ENCODE measurements at regions not wholly inside any gene's neighbourhood (a gene's known extent, or its start where the extent isn't known, plus 50 kb on each side); places are given as distances from the start of the nearest gene placed in this dataset.

DNA sequence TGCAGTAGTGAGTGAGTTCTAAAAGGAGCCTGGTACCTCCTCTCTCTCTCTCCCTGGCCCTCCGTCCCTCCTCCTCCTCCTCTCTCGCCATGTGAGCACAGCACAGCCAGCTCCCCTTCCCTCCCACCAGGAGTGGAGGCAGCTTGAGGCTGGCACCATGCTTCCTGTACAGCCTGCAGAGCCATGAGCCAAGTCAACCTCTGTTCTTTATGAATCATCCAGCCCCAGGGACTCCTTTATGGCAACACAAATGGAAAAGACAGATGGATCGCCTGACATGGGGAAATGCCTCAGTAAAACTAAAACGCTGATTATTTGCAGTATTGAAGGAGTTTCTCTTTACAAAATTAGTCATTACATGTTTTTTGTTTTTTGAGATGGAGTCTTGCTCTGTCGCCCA lies 233.7 kb upstream of the ARID1B start:
- Histone ChIP-seq H3K27me3 (no peaks in the 10 kb centered on the region), H3K4me3 (no peak overlapping the region), H3K36me3 (no peaks in the 10 kb centered on the region), H3K4me1 (no peaks in the 10 kb centered on the region), H3K27ac (replicated peaks in 1 of 4) (no peak overlapping the region), H3K9me3 (no peaks in the 10 kb centered on the region)
- intact Hi-C loops (cut with DNase I), result no loop called here
- DNase-seq (ENCODE audit: extremely low spot score), result peak; percentile 70
- 96% methylated on average over 4 of the region's 5 CpGs for WGBS
- no peak for TF ChIP-seq POLR2AphosphoS5 (IDR thresholded peaks at IDR 0.05)
- no peak for TF ChIP-seq CTCF (IDR thresholded peaks at IDR 0.05)
- TF ChIP-seq EP300 (IDR thresholded peaks at IDR 0.05), result no peak
- TF ChIP-seq POLR2A (IDR thresholded peaks at IDR 0.05; ENCODE audit: low read depth), result no peak

DNA sequence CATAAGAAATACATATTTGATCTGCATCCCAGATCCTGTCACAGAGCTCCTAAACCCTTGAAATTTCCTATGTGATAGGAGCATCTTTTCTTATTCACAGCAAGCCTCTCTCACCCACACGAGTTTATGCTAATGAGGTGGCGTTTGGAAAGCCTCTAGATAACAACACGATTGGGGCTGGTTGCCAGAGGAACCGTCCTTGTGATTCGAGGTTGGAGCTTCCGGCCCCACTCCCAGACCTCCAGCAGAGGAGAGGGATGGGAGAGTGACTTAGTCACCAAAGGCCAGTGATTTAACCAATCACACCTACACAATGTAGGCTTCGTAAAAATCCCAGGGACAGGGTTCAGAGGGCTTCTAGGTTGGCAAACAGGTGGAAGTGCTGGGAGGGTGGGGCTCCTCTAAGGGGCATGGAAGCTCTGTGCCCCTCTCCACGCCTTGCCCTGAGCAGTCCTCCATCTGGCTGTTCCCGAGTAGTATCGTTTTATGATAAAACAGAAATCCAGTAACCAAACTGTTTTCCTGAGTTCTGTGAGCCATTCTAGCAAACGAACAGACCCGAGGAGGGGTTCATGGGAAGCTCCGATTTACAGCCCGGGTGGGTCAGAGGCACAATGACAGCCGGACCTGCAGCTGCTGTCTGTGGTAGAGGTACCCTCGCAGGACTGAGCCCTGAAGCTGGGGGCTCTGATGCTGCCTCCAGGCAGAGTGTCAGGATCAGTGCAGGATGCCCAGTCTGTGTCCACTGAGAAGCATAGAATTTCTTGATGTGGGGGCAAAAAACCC lies 238.1 kb upstream of the ARID1B start:
- intact Hi-C loops (cut with DNase I), result no loop called here
- no peaks in the 10 kb centered on the region for H3K36me3 ChIP-seq
- H3K4me1 ChIP-seq, result no peaks in the 10 kb centered on the region
- H3K27ac ChIP-seq (replicated peaks in 1 of 4), result no peak overlapping the region
- peak; percentile 90 for DNase-seq (ENCODE audit: extremely low spot score)
- H3K27me3 ChIP-seq, result no peaks in the 10 kb centered on the region
- TF ChIP-seq POLR2A (IDR thresholded peaks at IDR 0.05; ENCODE audit: low read depth) (no peak), CTCF (IDR thresholded peaks at IDR 0.05) (no peak), EP300 (IDR thresholded peaks at IDR 0.05) (no peak), POLR2AphosphoS5 (IDR thresholded peaks at IDR 0.05) (no peak)
- no peak overlapping the region for H3K4me3 ChIP-seq
- no peaks in the 10 kb centered on the region for H3K9me3 ChIP-seq
- 65% methylated on average over 16 of the region's 16 CpGs for WGBS

DNA sequence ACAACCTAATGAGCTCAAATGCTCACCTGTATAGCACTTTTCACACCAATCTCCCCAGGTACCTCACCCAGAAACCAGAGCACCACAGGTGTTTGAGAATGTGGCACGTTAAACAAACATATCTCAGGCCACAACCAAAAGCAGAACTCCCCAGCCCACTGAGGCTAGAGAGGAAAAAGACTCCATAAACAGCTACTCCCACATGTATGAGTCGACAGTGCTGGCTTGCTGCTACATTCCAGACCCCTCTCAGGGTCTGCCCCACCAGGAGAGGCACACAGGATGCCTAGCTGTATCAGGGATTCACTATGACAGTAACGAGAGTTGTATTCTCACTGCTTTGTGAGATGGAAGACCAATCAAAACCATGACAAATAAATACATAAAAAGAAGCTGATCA lies 242.6 kb upstream of the ARID1B start:
- no peak overlapping the region for H3K4me3 ChIP-seq
- no peaks in the 10 kb centered on the region for H3K27me3 ChIP-seq
- TF ChIP-seq EP300 (IDR thresholded peaks at IDR 0.05) (no peak), CTCF (IDR thresholded peaks at IDR 0.05) (no peak), POLR2A (IDR thresholded peaks at IDR 0.05; ENCODE audit: low read depth) (no peak), POLR2AphosphoS5 (IDR thresholded peaks at IDR 0.05) (no peak)
- no peaks in the 10 kb centered on the region for H3K36me3 ChIP-seq
- intact Hi-C loops (cut with DNase I), result no loop called here
- 68% methylated on average over 3 of the region's 3 CpGs for whole genome bisulfite sequencing
- no peaks in the 10 kb centered on the region for H3K9me3 ChIP-seq
- no peak for DNase-seq (ENCODE audit: extremely low spot score)
- no peak overlapping the region for H3K27ac ChIP-seq (replicated peaks in 1 of 4)
- no peaks in the 10 kb centered on the region for H3K4me1 ChIP-seq

- no peak overlapping the region for H3K27ac ChIP-seq (replicated peaks in 1 of 4)
- H3K27me3 ChIP-seq, result no peaks in the 10 kb centered on the region
- WGBS, result 60% methylated on average over 4 of the region's 4 CpGs
- H3K9me3 ChIP-seq, result no peaks in the 10 kb centered on the region
- no peaks in the 10 kb centered on the region for H3K36me3 ChIP-seq
- H3K4me1 ChIP-seq, result no peaks in the 10 kb centered on the region
- no peak overlapping the region for H3K4me3 ChIP-seq
- intact Hi-C loops (cut with DNase I), result no loop called here
- DNase-seq (ENCODE audit: extremely low spot score), result no peak
- TF ChIP-seq EP300 (IDR thresholded peaks at IDR 0.05) (no peak), POLR2A (IDR thresholded peaks at IDR 0.05; ENCODE audit: low read depth) (no peak), CTCF (IDR thresholded peaks at IDR 0.05) (no peak), POLR2AphosphoS5 (IDR thresholded peaks at IDR 0.05) (no peak)
Observed at GRCh38 chr6:156533872-156534524, 243.2 kb upstream of the ARID1B start.

All from esophagus muscularis mucosa (tissue), 4 donors.